ENCODE measurements at regions not wholly inside any gene's neighbourhood (a gene's known extent, or its start where the extent isn't known, plus 50 kb on each side); places are given as distances from the start of the nearest gene placed in this dataset.

- TF ChIP-seq ZMAT4 (CRISPR knock-in tag; IDR thresholded peaks at IDR 0.05), result no peak
Observed at GRCh38 chr7:47039089-47039648, 542.7 kb downstream of the TNS3 start (continued).

- no peaks in the 10 kb centered on the region for H3K9me3 Mint-ChIP-seq
- H3K36me3 Mint-ChIP-seq, result no peaks in the 10 kb centered on the region
- H3K4me3 Mint-ChIP-seq, result no peak overlapping the region
- ChIA-PET POLR2A (no interaction called here), CTCF (interaction anchor here (1.1 kb wide), 1 partner anchor 62 kb away, joined by 3 read pairs; no protein-coding TSS in a partner anchor)
- peaks cover 20% of the 10 kb centered on the region for H3K4me1 Mint-ChIP-seq
- no peak overlapping the region for H3K27ac Mint-ChIP-seq
- DNase-seq (ENCODE audit: low spot score) (peak; percentile 20), ATAC-seq (peak; percentile 67)
- TF ChIP-seq, protein P1, sequence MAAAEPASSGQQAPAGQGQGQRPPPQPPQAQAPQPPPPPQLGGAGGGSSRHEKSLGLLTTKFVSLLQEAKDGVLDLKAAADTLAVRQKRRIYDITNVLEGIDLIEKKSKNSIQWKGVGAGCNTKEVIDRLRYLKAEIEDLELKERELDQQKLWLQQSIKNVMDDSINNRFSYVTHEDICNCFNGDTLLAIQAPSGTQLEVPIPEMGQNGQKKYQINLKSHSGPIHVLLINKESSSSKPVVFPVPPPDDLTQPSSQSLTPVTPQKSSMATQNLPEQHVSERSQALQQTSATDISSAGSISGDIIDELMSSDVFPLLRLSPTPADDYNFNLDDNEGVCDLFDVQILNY (CRISPR knock-in tag; IDR thresholded peaks at IDR 0.05), result no peak
- no peak for TF ChIP-seq USF1 (CRISPR knock-in tag; IDR thresholded peaks at IDR 0.05)
- TF ChIP-seq NR3C1 (CRISPR knock-in tag; conservative IDR thresholded peaks at IDR 0.05; ENCODE audit: low read depth), result no peak
- no peak for TF ChIP-seq SOX15 (CRISPR knock-in tag; IDR thresholded peaks at IDR 0.05)
- TF ChIP-seq JUN (CRISPR knock-in tag; IDR thresholded peaks at IDR 0.05), result no peak
- TF ChIP-seq HMGA2 (CRISPR knock-in tag; IDR thresholded peaks at IDR 0.05), result no peak
- TF ChIP-seq PRRX2 (CRISPR knock-in tag; IDR thresholded peaks at IDR 0.05), result no peak
- TF ChIP-seq ESRRA (CRISPR knock-in tag; IDR thresholded peaks at IDR 0.05; ENCODE audit: borderline replicate concordance), result no peak
- TF ChIP-seq MXD4 (CRISPR knock-in tag; IDR thresholded peaks at IDR 0.05; ENCODE audit: borderline replicate concordance), result no peak
- TF ChIP-seq, protein P2, sequence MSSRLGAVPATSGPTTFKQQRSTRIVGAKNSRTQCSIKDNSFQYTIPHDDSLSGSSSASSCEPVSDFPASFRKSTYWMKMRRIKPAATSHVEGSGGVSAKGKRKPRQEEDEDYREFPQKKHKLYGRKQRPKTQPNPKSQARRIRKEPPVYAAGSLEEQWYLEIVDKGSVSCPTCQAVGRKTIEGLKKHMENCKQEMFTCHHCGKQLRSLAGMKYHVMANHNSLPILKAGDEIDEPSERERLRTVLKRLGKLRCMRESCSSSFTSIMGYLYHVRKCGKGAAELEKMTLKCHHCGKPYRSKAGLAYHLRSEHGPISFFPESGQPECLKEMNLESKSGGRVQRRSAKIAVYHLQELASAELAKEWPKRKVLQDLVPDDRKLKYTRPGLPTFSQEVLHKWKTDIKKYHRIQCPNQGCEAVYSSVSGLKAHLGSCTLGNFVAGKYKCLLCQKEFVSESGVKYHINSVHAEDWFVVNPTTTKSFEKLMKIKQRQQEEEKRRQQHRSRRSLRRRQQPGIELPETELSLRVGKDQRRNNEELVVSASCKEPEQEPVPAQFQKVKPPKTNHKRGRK (CRISPR knock-in tag; IDR thresholded peaks at IDR 0.05; ENCODE audit: borderline replicate concordance), result no peak
- TF ChIP-seq MYBL2 (CRISPR knock-in tag; IDR thresholded peaks at IDR 0.05), result no peak
- TF ChIP-seq NR2C2 (CRISPR knock-in tag; IDR thresholded peaks at IDR 0.05), result no peak
- TF ChIP-seq ZNF281 (CRISPR knock-in tag; IDR thresholded peaks at IDR 0.05), result no peak
- TF ChIP-seq, protein P3, sequence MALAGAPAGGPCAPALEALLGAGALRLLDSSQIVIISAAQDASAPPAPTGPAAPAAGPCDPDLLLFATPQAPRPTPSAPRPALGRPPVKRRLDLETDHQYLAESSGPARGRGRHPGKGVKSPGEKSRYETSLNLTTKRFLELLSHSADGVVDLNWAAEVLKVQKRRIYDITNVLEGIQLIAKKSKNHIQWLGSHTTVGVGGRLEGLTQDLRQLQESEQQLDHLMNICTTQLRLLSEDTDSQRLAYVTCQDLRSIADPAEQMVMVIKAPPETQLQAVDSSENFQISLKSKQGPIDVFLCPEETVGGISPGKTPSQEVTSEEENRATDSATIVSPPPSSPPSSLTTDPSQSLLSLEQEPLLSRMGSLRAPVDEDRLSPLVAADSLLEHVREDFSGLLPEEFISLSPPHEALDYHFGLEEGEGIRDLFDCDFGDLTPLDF (CRISPR knock-in tag; IDR thresholded peaks at IDR 0.05), result no peak
- no peak for TF ChIP-seq ZBTB43 (CRISPR knock-in tag; IDR thresholded peaks at IDR 0.05)
- TF ChIP-seq, protein P4, sequence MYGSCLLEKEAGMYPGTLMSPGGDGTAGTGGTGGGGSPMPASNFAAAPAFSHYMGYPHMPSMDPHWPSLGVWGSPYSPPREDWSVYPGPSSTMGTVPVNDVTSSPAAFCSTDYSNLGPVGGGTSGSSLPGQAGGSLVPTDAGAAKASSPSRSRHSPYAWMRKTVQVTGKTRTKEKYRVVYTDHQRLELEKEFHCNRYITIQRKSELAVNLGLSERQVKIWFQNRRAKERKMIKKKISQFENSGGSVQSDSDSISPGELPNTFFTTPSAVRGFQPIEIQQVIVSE (CRISPR knock-in tag; IDR thresholded peaks at IDR 0.05; ENCODE audit: borderline replicate concordance), result no peak
- TF ChIP-seq, protein P5, sequence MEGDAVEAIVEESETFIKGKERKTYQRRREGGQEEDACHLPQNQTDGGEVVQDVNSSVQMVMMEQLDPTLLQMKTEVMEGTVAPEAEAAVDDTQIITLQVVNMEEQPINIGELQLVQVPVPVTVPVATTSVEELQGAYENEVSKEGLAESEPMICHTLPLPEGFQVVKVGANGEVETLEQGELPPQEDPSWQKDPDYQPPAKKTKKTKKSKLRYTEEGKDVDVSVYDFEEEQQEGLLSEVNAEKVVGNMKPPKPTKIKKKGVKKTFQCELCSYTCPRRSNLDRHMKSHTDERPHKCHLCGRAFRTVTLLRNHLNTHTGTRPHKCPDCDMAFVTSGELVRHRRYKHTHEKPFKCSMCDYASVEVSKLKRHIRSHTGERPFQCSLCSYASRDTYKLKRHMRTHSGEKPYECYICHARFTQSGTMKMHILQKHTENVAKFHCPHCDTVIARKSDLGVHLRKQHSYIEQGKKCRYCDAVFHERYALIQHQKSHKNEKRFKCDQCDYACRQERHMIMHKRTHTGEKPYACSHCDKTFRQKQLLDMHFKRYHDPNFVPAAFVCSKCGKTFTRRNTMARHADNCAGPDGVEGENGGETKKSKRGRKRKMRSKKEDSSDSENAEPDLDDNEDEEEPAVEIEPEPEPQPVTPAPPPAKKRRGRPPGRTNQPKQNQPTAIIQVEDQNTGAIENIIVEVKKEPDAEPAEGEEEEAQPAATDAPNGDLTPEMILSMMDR (IDR thresholded peaks at IDR 0.05), result no peak
- TF ChIP-seq ZNF121 (CRISPR knock-in tag; IDR thresholded peaks at IDR 0.05), result no peak
- no peak for TF ChIP-seq ZNF219 (CRISPR knock-in tag; IDR thresholded peaks at IDR 0.05; ENCODE audit: borderline replicate concordance)
- H3K27me3 Mint-ChIP-seq (ENCODE audit: low read depth), result peaks cover 68% of the 10 kb centered on the region
Observed at GRCh38 chr7:47038621-47039020, 543.3 kb downstream of the TNS3 start.
